Prostate gland (tissue), 2 donors: ENCODE measurements at regions not wholly inside any gene's neighbourhood (a gene's known extent, or its start where the extent isn't known, plus 50 kb on each side); places are given as distances from the start of the nearest gene placed in this dataset.

Source experiments
- CTCF ChIP-seq, 4 experiments: fragments of 200-600 bp in 2 of 4; fragments of 450-650 bp in 2 of 4; sonication (generic) in 2 of 4; IDR thresholded peaks; 1 replicate in 3 of 4; 2 replicates in 1 of 4; pipeline ENCODE4 v1.5.1; 2016 to 2019; ENCODE audit warnings: antibody characterized with exemption in 4 of 4, mild to moderate bottlenecking in 2 of 4, moderate library complexity in 2 of 4
- POLR2A ChIP-seq: fragments of 450-650 bp; IDR thresholded peaks from one replicate; pipeline ENCODE4 v1.6.1; 2016; ENCODE audit warnings: antibody characterized with exemption, mild to moderate bottlenecking

- no peak for TF ChIP-seq CTCF (IDR thresholded peaks at IDR 0.05)
- no peak for TF ChIP-seq POLR2A
These were observed 95.7 kb upstream of the VPREB1 start for GRCh38 chr22:22148905-22149304.
